ENCODE measurements at regions not wholly inside any gene's neighbourhood (a gene's known extent, or its start where the extent isn't known, plus 50 kb on each side); places are given as distances from the start of the nearest gene placed in this dataset.

- no peak for TF ChIP-seq CTCF (conservative IDR thresholded peaks at IDR 0.05; ENCODE audit: low read depth, low read length)
- no peak for TF ChIP-seq EZH2 (IDR thresholded peaks at IDR 0.05; ENCODE audit: borderline replicate concordance, low read depth, low read length, poor library complexity, severe bottlenecking)
Measured at GRCh38 chr6:139663996-139664395, 289.5 kb upstream of the CITED2 start.

Data from A673 (cell line).